BJ (cell line): ENCODE measurements at regions not wholly inside any gene's neighbourhood (a gene's known extent, or its start where the extent isn't known, plus 50 kb on each side); places are given as distances from the start of the nearest gene placed in this dataset.

Experiments
- CTCF ChIA-PET: fragments of 350-600 bp; formaldehyde crosslinking; extraction: SDS; loops from one replicate; lab custom pipeline; 2021; ENCODE audit warnings: antibody characterized with exemption, inconsistent platforms; lab: Yijun Ruan, JAX
- POLR2A ChIA-PET: fragments of 300-600 bp; sonication (Branson Sonifier 250); formaldehyde crosslinking; extraction: SDS; loops from one replicate; lab custom pipeline; 2021; ENCODE audit warnings: antibody characterized with exemption; lab: Charles Lee
- DNase-seq: peaks from one replicate; pipeline ENCODE4 v3.0.0-alpha.2; 2011; ENCODE audit warnings: low read depth
- H3K27me3 ChIP-seq: 2 replicates; pipeline ENCODE4 v1.6.0; 2011; ENCODE audit warnings: low read length; ENCODE audit not compliant: control insufficient read depth, insufficient read depth
- H3K36me3 ChIP-seq: 2 replicates; pipeline ENCODE4 v1.5.1; 2011; ENCODE audit warnings: low read length; ENCODE audit not compliant: control insufficient read depth, insufficient read depth
- H3K4me3 ChIP-seq: 2 replicates; pipeline ENCODE4 v1.5.1; 2011; ENCODE audit warnings: low read depth, mild to moderate bottlenecking, control low read depth, low read length
- TF ChIP-seq, protein P1 (sequence below): IDR thresholded peaks from 2 replicates; pipeline ENCODE4 v1.5.1; 2011; ENCODE audit warnings: low read depth, mild to moderate bottlenecking, control low read depth, inconsistent platforms, low read length, moderate library complexity; ENCODE audit not compliant: insufficient read depth

DNA sequence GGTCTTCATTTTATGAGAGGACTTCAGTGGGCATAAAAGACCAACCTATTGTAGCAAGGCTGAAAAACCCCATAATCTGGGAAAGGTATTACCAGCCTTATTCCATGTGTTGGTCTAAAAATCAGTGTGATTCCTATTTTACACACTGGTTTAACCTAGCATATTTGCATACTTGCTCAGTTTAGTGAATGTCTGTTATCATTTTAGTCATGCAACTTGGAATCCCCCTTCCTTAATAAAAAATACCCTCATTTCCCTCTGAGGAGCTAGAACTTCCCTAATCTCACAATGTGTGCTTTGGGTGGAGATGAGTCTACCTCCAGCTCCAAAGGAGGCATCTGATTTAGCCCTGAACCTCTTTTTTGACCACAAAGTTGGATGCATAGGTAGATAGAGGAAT is 312.8 kb upstream of the SORCS1 start:
- TF ChIP-seq, protein P1, sequence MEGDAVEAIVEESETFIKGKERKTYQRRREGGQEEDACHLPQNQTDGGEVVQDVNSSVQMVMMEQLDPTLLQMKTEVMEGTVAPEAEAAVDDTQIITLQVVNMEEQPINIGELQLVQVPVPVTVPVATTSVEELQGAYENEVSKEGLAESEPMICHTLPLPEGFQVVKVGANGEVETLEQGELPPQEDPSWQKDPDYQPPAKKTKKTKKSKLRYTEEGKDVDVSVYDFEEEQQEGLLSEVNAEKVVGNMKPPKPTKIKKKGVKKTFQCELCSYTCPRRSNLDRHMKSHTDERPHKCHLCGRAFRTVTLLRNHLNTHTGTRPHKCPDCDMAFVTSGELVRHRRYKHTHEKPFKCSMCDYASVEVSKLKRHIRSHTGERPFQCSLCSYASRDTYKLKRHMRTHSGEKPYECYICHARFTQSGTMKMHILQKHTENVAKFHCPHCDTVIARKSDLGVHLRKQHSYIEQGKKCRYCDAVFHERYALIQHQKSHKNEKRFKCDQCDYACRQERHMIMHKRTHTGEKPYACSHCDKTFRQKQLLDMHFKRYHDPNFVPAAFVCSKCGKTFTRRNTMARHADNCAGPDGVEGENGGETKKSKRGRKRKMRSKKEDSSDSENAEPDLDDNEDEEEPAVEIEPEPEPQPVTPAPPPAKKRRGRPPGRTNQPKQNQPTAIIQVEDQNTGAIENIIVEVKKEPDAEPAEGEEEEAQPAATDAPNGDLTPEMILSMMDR: no peak
- Histone ChIP-seq H3K4me3 (no peak overlapping the region), H3K27me3 (no peaks in the 10 kb centered on the region), H3K36me3 (no peaks in the 10 kb centered on the region)
- POLR2A ChIA-PET: no interaction called here
- CTCF ChIA-PET: no interaction called here
- DNase-seq: no peak

DNA sequence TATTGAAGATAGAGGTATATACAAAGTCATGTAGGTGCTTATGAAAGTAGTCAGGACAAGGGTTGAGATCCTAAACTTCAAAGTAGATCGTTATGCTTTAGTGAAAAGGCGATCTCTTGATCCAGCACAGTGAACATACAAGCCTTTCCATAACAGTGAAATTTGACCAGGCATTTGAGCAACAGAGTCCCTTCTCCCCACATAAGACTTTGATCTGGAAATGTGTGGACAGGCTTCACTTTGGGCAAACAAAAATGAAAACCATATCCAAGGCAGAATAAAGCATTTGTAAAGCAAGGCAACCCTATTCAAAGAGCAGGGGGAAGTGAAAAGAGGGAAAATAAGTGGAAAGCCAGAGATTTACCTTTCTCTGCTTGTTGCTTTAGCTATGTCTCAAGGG is 311.9 kb upstream of the SORCS1 start:
- H3K4me3 ChIP-seq: no peak overlapping the region
- POLR2A ChIA-PET: no interaction called here
- CTCF ChIA-PET: no interaction called here

DNA sequence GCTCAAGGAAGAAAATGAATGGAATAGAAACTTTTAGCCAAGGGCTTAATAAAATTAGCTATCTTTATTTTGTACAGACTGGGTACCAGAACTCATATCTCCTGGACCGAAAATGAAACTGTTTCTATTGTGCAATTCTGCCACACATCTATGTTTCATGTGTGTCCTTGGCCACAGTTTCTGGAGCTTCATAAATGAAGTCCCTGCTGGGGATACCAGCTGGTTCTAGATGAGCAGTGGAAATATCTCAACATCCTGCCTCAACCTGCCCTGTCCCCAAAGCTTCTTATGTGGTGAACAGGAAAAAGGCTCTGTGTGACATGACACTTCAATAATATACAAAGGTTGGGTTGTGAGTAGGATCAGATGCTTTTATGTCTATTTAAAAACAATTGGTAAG is 310.1 kb upstream of the SORCS1 start:
- CTCF ChIA-PET: no interaction called here
- no peak for DNase-seq
- POLR2A ChIA-PET: no interaction called here

More for the DNA sequence above, 311.9 kb upstream of the SORCS1 start:
- no peaks in the 10 kb centered on the region for H3K36me3 ChIP-seq
- no peaks in the 10 kb centered on the region for H3K27me3 ChIP-seq
- TF ChIP-seq, protein P1: no peak
- no peak for DNase-seq

DNA sequence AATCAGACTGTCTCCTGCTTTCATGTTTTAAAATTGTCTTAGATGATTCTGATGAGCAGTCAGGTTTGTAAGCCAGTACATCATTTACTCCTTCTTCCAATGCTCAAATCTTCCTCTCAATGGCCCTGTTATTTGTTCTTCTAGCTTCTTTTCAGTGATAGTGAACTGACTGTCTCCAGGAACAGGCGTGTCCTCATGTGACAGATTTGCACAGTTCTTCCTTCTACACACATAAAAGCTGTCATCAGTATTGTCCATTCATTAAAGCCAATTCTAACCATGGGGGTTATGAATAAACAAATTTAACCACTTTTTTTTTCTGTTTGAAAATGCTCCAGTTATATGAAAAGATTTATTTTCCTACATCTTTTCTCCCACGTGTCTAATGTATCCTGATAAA is 308.7 kb upstream of the SORCS1 start:
- no peak for DNase-seq
- no peaks in the 10 kb centered on the region for H3K27me3 ChIP-seq
- no peak overlapping the region for H3K4me3 ChIP-seq
- CTCF ChIA-PET: interaction anchor here (1.1 kb wide), 1 partner anchor 99 kb away, joined by 3 read pairs; no protein-coding TSS in a partner anchor
- H3K36me3 ChIP-seq: no peaks in the 10 kb centered on the region
- POLR2A ChIA-PET: no interaction called here
- TF ChIP-seq, protein P1: no peak

More for the DNA sequence above, 310.1 kb upstream of the SORCS1 start:
- TF ChIP-seq, protein P1: no peak
- Histone ChIP-seq H3K36me3 (no peaks in the 10 kb centered on the region), H3K27me3 (no peaks in the 10 kb centered on the region), H3K4me3 (no peak overlapping the region)

DNA sequence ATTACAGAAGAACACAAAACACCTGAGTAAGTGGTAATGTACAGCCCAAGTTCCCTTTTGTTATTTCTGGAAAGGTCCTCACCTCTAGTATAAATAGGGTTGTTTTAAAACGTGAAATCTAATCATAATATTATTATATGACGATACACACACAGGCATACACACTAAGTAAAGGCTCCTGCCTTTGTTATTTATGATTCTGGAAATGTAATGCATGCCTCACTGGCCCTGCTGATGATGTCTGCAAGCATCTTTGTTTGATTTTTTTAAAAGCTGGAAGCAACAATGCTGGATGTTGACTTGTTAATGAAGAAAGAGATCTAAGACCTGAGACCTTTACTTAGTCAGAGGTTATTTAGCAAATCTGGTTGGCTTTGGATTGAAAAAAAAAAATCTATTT is 307.4 kb upstream of the SORCS1 start:
- TF ChIP-seq, protein P1: no peak
- no peak for DNase-seq
- Histone ChIP-seq H3K4me3 (no peak overlapping the region), H3K36me3 (no peaks in the 10 kb centered on the region), H3K27me3 (no peaks in the 10 kb centered on the region)
- ChIA-PET CTCF (no interaction called here), POLR2A (no interaction called here)
